Brain microvascular endothelial cell (primary cell): ENCODE measurements at regions not wholly inside any gene's neighbourhood (a gene's known extent, or its start where the extent isn't known, plus 50 kb on each side); places are given as distances from the start of the nearest gene placed in this dataset.
"Not testable (repeated sequence)": the region's sequence is repeated elsewhere in the genome, so short reads cannot be mapped to it uniquely, and the experiment has no call there.

ENCODE experiments used
- DNase-seq: peaks from one replicate; pipeline ENCODE4 v3.0.0-alpha.2; 2020
- H3K27ac ChIP-seq: fragments of 250-450 bp; sonication (Bioruptor Pico); 2 replicates; pipeline ENCODE4 v1.5.1; 2020; ENCODE audit warnings: mild to moderate bottlenecking, moderate library complexity
- H3K27me3 ChIP-seq: fragments of 250-450 bp; sonication (Bioruptor Pico); replicated peaks from 2 replicates; pipeline ENCODE4 v1.5.1; 2020; ENCODE audit warnings: mild to moderate bottlenecking
- H3K36me3 ChIP-seq: fragments of 250-450 bp; sonication (Bioruptor Pico); replicated peaks from 2 replicates; pipeline ENCODE4 v1.5.1; 2020; ENCODE audit warnings: mild to moderate bottlenecking
- H3K4me3 ChIP-seq: 2 replicates; pipeline ENCODE4 v1.5.1; 2011; ENCODE audit warnings: low read depth, mild to moderate bottlenecking, control low read depth, low read length, moderate library complexity
- CTCF ChIP-seq: IDR thresholded peaks from 2 replicates; pipeline ENCODE4 v1.5.1; 2011; ENCODE audit warnings: low read depth, mild to moderate bottlenecking, moderate library complexity, low read length, control low read depth, inconsistent platforms; ENCODE audit errors: missing control alignments
- in situ Hi-C: cut with HindIII; loops from 2 replicates; pipeline ENCODE4 v1.10.0; 2017; ENCODE audit warnings: low sequenced_read_pairs, low pct_ligation_motif_present

DNA sequence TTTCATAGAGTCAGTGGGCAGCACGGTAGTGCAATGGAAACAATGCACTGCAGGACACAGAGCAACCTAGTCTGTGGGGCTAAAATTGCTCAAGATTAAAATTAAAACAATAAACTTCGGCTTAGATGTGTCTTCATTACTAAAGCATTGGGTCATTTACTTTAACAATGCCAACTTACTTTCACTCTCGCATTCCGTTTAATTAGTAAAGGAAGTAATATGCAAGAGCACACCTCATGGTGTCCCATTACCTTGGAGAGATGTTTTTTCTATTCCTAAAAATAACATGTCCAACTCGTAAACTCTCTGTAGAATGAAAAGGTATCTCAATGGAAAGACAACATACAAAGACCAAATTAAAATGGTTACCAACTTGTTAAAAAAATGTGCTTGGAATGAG, 738.4 kb downstream of the PCDH17 start:
- no peaks in the 10 kb centered on the region for H3K36me3 ChIP-seq
- H3K4me3 ChIP-seq, result no peak overlapping the region
- DNase-seq, result no peak
- TF ChIP-seq CTCF, result no peak
- in situ Hi-C loops, result no loop called here
- no peak overlapping the region for H3K27ac ChIP-seq
- no peaks in the 10 kb centered on the region for H3K27me3 ChIP-seq

GRCh38 chr13:58376349-58376748, 744.8 kb downstream of the PCDH17 start:
- DNase-seq, result no peak
- Histone ChIP-seq H3K27me3 (no peaks in the 10 kb centered on the region), H3K4me3 (no peak overlapping the region), H3K27ac (no peak overlapping the region), H3K36me3 (no peaks in the 10 kb centered on the region)
- no peak for TF ChIP-seq CTCF
- in situ Hi-C loops, result no loop called here

GRCh38 chr13:58376775-58377174, 745.2 kb downstream of the PCDH17 start:
- no peak for TF ChIP-seq CTCF
- Histone ChIP-seq H3K4me3 (no peak overlapping the region), H3K27me3 (no peaks in the 10 kb centered on the region), H3K36me3 (no peaks in the 10 kb centered on the region), H3K27ac (no peak overlapping the region)
- no peak for DNase-seq
- in situ Hi-C loops, result no loop called here

GRCh38 chr13:58379221-58379620, 747.7 kb downstream of the PCDH17 start:
- no peak overlapping the region for H3K4me3 ChIP-seq
- H3K27me3 ChIP-seq, result no peaks in the 10 kb centered on the region
- no peaks in the 10 kb centered on the region for H3K36me3 ChIP-seq
- TF ChIP-seq CTCF, result no peak
- in situ Hi-C loops, result no loop called here
- no peak overlapping the region for H3K27ac ChIP-seq
- no peak for DNase-seq

GRCh38 chr13:58385336-58385735, 753.8 kb downstream of the PCDH17 start:
- H3K27ac ChIP-seq, H3K4me3 ChIP-seq, H3K27me3 ChIP-seq, in situ Hi-C loops, DNase-seq, H3K36me3 ChIP-seq: not testable (repeated sequence)

DNA sequence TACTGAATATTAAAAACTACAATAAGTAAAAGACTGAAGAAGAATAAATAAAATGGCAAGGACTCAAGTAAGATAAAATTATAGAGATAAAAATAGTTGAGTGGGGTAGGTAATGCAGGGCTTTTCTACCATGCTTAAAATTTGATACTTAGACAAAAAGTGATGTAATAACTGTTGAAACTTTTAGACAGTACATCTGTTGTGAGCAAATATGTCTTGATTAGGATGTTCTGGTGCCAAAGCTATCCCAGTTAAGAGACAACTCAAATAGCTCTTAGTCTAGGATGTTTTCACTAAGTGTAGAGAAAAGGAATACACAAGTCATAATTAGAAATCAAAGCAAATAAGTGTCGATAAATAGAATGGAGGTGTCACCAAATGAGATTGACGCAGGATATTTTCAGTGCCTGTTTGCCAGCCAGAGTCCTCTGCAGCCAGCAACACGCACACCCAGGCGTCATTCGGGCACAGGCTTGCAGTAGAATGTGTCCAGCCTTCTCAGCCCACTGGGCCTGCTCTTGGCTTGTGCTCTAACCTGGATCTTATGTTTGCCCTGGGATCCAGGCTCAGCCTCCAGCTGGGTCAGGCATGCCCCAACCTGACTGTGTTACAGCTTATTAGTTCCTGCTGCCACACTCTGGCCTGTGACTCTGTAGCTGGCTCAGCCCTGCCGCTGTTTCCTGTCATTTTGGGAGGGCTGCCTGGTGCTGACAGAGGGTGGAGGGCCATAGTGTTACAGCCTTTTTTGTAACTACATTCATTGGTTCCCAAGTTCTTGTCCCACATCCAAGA, 766.2 kb downstream of the PCDH17 start:
- Histone ChIP-seq H3K36me3 (no peaks in the 10 kb centered on the region), H3K27ac (no peak overlapping the region), H3K27me3 (no peaks in the 10 kb centered on the region), H3K4me3 (no peak overlapping the region)
- no peak for DNase-seq
- no peak for TF ChIP-seq CTCF
- in situ Hi-C loops, result no loop called here
